Mesendoderm (in vitro differentiated cells): ENCODE measurements at regions not wholly inside any gene's neighbourhood (a gene's known extent, or its start where the extent isn't known, plus 50 kb on each side); places are given as distances from the start of the nearest gene placed in this dataset.

ENCODE experiments used
- DNase-seq: peaks from one replicate; pipeline ENCODE4 v3.0.0; 2013
- H2AK5ac ChIP-seq: 2 replicates; pipeline ENCODE4 v1.6.1; 2013; ENCODE audit warnings: low read length, inconsistent platforms
- H2BK120ac ChIP-seq: 2 replicates; pipeline ENCODE4 v1.6.1; 2013; ENCODE audit warnings: low read depth, mild to moderate bottlenecking, low read length, moderate library complexity, mixed read lengths
- H2BK15ac ChIP-seq: replicated peaks from 2 replicates; pipeline ENCODE4 v1.6.1; 2013; ENCODE audit warnings: low read depth, mild to moderate bottlenecking, moderate library complexity
- H2BK5ac ChIP-seq: 2 replicates; pipeline ENCODE4 v1.6.1; 2013; ENCODE audit warnings: low read length, inconsistent platforms
- H3K18ac ChIP-seq: 2 replicates; pipeline ENCODE4 v1.6.1; 2013; ENCODE audit warnings: mild to moderate bottlenecking, low read length, mixed read lengths
- H3K23ac ChIP-seq: one replicate; pipeline ENCODE4 v1.6.1; 2013; ENCODE audit warnings: low read length
- H3K27ac ChIP-seq: 2 replicates; pipeline ENCODE4 v1.5.1; 2013; ENCODE audit warnings: low read depth, mild to moderate bottlenecking, inconsistent platforms, low read length, moderate library complexity
- H3K27me3 ChIP-seq: 2 replicates; pipeline ENCODE4 v1.6.1; 2013; ENCODE audit warnings: low read length, control low read depth, mild to moderate bottlenecking, inconsistent platforms; ENCODE audit not compliant: insufficient read depth, poor library complexity
- H3K36me3 ChIP-seq: 2 replicates; pipeline ENCODE4 v1.6.1; 2013; ENCODE audit warnings: low read length, inconsistent platforms; ENCODE audit not compliant: control insufficient read depth, insufficient read depth
- H3K4ac ChIP-seq: one replicate; pipeline ENCODE4 v1.6.1; 2013; ENCODE audit warnings: low read depth, mild to moderate bottlenecking, low read length, moderate library complexity
- H3K4me1 ChIP-seq: 2 replicates; pipeline ENCODE4 v1.6.1; 2013; ENCODE audit warnings: low read depth, low read length, inconsistent platforms; ENCODE audit not compliant: control insufficient read depth
- H3K4me2 ChIP-seq: 2 replicates; pipeline ENCODE4 v1.6.1; 2013; ENCODE audit warnings: low read length
- H3K4me3 ChIP-seq: 2 replicates; pipeline ENCODE4 v1.5.1; 2013; ENCODE audit warnings: mild to moderate bottlenecking, low read length
- H3K56ac ChIP-seq: one replicate; pipeline ENCODE4 v1.6.1; 2013; ENCODE audit warnings: low read length
- H3K79me1 ChIP-seq: 2 replicates; pipeline ENCODE4 v1.6.1; 2013; ENCODE audit warnings: low read length, inconsistent platforms
- H3K79me2 ChIP-seq: 2 replicates; pipeline ENCODE4 v1.6.1; 2013; ENCODE audit warnings: mild to moderate bottlenecking, low read length; ENCODE audit not compliant: control insufficient read depth, insufficient read depth
- H3K9ac ChIP-seq: 2 replicates; pipeline ENCODE4 v1.6.1; 2013; ENCODE audit warnings: low read length, inconsistent platforms
- H4K5ac ChIP-seq: one replicate; pipeline ENCODE4 v1.6.1; 2013; ENCODE audit warnings: low read length
- H4K8ac ChIP-seq: one replicate; pipeline ENCODE4 v1.6.1; 2013; ENCODE audit warnings: low read depth, mild to moderate bottlenecking, control low read depth, low read length, moderate library complexity
- WGBS: extraction: QIAGEN DNeasy Blood & Tissue Kit; methylation state at CpG from one replicate; pipeline ENCODE4 v1.1.7; 2013; ENCODE audit warnings: low lambda C conversion rate, missing lambda C conversion rate; ENCODE audit not compliant: insufficient coverage; ENCODE audit errors: extremely low coverage; 5-methylcytosine and 5-hydroxymethylcytosine counted together

DNA sequence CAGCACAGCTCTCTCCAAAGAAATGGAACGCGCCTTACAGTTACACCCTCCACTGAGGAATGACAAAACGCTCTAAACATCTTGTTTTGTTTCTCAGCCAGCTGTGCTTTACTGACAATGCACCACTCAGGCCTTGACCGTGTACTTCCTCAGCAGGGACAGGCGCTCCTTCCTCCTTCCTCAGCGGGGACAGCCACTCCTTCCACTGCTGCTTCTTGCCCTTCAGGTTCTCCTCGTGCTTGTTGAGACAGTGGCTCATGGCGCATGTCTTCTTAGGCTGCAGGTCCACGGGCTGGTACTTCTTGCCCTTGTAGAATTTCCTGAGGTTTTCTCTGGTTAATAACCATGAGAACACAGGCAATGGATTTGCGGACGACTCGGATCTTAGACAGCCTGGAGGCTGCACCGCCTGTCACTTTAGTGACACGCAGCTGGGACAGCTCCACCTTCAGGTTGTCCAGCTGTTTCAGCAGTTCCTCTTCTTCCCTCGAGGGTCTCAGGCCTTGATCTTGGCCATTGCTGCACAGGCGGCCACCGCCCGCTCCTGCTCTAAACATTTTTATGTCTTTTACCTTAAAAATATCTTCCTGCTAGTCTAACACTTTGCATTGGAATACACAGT lies 613.8 kb downstream of the BRD1 start:
- no peak overlapping the region for H3K18ac ChIP-seq
- no peak overlapping the region for H4K5ac ChIP-seq
- no peaks in the 10 kb centered on the region for H3K4me1 ChIP-seq
- no peak overlapping the region for H2BK120ac ChIP-seq
- H2BK15ac ChIP-seq: no peak overlapping the region
- no peaks in the 10 kb centered on the region for H3K79me2 ChIP-seq
- no peak overlapping the region for H3K4me3 ChIP-seq
- DNase-seq: no peak
- H2AK5ac ChIP-seq: no peak overlapping the region
- no peak overlapping the region for H2BK5ac ChIP-seq
- H3K27ac ChIP-seq: no peak overlapping the region
- H3K27me3 ChIP-seq: no peaks in the 10 kb centered on the region
- no peak overlapping the region for H3K4me2 ChIP-seq
- no peaks in the 10 kb centered on the region for H3K36me3 ChIP-seq
- H3K4ac ChIP-seq: no peak overlapping the region
- H3K9ac ChIP-seq: no peak overlapping the region
- no peak overlapping the region for H3K23ac ChIP-seq
- no peak overlapping the region for H4K8ac ChIP-seq
- no peaks in the 10 kb centered on the region for H3K79me1 ChIP-seq
- H3K56ac ChIP-seq: no peak overlapping the region
- no CpG with 5 or more reads among the region's 18 CpGs for WGBS

DNA sequence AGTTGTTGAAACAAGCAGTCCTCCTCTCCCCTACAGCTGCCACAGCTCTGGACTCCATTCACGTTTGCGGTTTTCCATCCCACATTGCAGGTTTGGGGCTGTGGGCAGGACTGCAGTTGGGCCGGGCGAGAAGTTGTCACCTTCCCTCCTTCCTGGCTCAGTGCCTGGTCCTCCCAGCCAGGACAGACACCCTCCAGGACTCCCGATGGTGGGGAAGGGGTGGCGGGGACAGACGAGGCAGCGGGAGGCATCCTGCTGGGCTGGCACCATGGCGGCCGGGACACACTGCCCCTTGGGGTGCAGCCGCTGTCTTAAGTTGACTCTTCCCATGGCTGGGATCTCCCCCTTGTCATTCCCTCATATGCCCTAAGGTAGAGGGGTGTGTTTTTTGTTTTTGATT lies 615.2 kb downstream of the BRD1 start:
- Histone ChIP-seq H3K4me3 (no peak overlapping the region), H3K79me1 (no peaks in the 10 kb centered on the region), H2BK120ac (no peak overlapping the region), H3K79me2 (no peaks in the 10 kb centered on the region), H3K4ac (no peak overlapping the region), H3K9ac (no peak overlapping the region), H2AK5ac (no peak overlapping the region), H2BK15ac (no peak overlapping the region), H3K36me3 (no peaks in the 10 kb centered on the region), H3K4me1 (no peaks in the 10 kb centered on the region), H3K27me3 (no peaks in the 10 kb centered on the region), H4K8ac (no peak overlapping the region), H3K56ac (no peak overlapping the region), H3K18ac (no peak overlapping the region), H2BK5ac (no peak overlapping the region), H3K4me2 (no peak overlapping the region), H3K27ac (no peak overlapping the region), H4K5ac (no peak overlapping the region), H3K23ac (no peak overlapping the region)
- no peak for DNase-seq
- WGBS: no CpG with 5 or more reads among the region's 11 CpGs

DNA sequence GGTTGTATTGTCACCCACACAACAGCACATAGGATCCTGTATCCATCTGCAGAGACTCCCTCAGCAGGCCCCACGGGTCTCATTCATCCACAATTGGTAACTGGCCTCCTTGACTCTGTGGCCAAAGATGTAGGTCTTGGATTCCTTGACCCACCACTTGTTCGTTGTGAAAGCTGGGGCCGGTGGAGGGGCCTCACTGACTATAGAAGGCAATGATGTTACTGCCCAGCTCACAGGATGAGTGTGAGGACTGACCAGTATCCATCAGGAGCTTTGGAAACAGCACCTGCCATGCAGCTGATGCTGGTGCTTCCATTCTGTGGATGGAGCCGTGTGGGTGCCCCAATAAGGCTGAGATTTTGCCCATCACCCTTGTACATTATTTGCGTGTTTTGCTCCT lies 615.7 kb downstream of the BRD1 start:
- Histone ChIP-seq H3K4ac (no peak overlapping the region), H3K18ac (no peak overlapping the region), H2AK5ac (no peak overlapping the region), H3K27me3 (no peaks in the 10 kb centered on the region), H3K36me3 (no peaks in the 10 kb centered on the region), H2BK15ac (no peak overlapping the region), H3K4me2 (no peak overlapping the region), H2BK5ac (no peak overlapping the region), H4K5ac (no peak overlapping the region), H3K27ac (no peak overlapping the region), H3K56ac (no peak overlapping the region), H3K9ac (no peak overlapping the region), H4K8ac (no peak overlapping the region), H3K79me1 (no peaks in the 10 kb centered on the region), H3K4me3 (no peak overlapping the region), H2BK120ac (no peak overlapping the region), H3K23ac (no peak overlapping the region), H3K4me1 (no peaks in the 10 kb centered on the region), H3K79me2 (no peaks in the 10 kb centered on the region)
- no peak for DNase-seq
- WGBS: no CpG with 5 or more reads among the region's 5 CpGs

DNA sequence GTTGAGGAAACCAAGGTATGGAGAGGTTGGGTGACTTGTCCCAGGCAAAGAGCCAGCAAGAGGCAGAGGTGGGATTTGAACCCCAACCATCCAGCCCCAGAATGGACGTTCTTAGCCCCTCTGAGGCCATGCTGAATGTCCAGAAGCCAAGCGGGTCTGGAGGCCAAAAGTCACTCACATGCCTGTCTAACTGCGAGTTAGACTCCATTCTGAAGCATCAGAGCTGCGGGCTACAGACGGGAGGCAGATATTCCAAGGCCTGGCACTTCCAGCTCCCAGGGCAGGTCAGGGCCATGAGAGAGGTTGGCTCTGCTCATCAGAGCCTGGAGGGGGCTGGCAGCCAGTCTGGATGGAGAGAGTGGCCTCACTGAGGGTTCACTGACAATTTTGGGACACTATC lies 616.5 kb downstream of the BRD1 start:
- Histone ChIP-seq H3K23ac (no peak overlapping the region), H3K79me1 (no peaks in the 10 kb centered on the region), H3K56ac (no peak overlapping the region), H4K5ac (no peak overlapping the region), H3K27ac (no peak overlapping the region), H4K8ac (no peak overlapping the region), H3K79me2 (no peaks in the 10 kb centered on the region), H2AK5ac (no peak overlapping the region), H3K18ac (no peak overlapping the region), H3K4ac (no peak overlapping the region), H2BK15ac (no peak overlapping the region), H2BK5ac (no peak overlapping the region), H3K36me3 (no peaks in the 10 kb centered on the region), H2BK120ac (no peak overlapping the region), H3K4me3 (no peak overlapping the region), H3K9ac (no peak overlapping the region), H3K4me1 (no peaks in the 10 kb centered on the region), H3K27me3 (no peaks in the 10 kb centered on the region), H3K4me2 (no peak overlapping the region)
- WGBS: no CpG with 5 or more reads among the region's 5 CpGs
- DNase-seq: no peak

DNA sequence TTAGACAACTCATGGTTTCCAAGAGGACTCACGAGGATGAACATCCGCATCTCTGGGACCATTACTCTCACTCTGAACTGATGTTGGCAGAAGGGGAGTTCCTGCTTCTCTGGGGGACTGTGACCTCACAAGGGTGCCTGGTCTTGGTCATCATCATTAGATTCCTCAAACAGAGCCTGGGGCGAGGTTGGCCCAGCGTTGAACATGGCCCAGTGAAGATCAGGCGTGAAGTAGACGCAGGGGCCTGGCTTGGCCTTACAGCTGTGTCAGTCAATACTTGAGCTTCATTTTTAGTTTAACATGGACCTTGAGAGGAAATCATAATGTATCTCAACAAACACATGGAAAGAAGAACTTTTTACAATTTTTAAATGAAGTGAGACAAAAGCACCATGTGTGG lies 617.1 kb downstream of the BRD1 start:
- Histone ChIP-seq H3K18ac (no peak overlapping the region), H3K79me2 (no peaks in the 10 kb centered on the region), H3K4me2 (no peak overlapping the region), H4K5ac (no peak overlapping the region), H3K4me1 (no peaks in the 10 kb centered on the region), H2BK5ac (no peak overlapping the region), H2AK5ac (no peak overlapping the region), H3K56ac (no peak overlapping the region), H3K4ac (no peak overlapping the region), H2BK15ac (no peak overlapping the region), H2BK120ac (no peak overlapping the region), H3K27me3 (no peaks in the 10 kb centered on the region), H4K8ac (no peak overlapping the region), H3K36me3 (no peaks in the 10 kb centered on the region), H3K4me3 (no peak overlapping the region), H3K9ac (no peak overlapping the region), H3K79me1 (no peaks in the 10 kb centered on the region), H3K23ac (no peak overlapping the region), H3K27ac (no peak overlapping the region)
- WGBS: no CpG with 5 or more reads among the region's 6 CpGs
- DNase-seq: no peak

DNA sequence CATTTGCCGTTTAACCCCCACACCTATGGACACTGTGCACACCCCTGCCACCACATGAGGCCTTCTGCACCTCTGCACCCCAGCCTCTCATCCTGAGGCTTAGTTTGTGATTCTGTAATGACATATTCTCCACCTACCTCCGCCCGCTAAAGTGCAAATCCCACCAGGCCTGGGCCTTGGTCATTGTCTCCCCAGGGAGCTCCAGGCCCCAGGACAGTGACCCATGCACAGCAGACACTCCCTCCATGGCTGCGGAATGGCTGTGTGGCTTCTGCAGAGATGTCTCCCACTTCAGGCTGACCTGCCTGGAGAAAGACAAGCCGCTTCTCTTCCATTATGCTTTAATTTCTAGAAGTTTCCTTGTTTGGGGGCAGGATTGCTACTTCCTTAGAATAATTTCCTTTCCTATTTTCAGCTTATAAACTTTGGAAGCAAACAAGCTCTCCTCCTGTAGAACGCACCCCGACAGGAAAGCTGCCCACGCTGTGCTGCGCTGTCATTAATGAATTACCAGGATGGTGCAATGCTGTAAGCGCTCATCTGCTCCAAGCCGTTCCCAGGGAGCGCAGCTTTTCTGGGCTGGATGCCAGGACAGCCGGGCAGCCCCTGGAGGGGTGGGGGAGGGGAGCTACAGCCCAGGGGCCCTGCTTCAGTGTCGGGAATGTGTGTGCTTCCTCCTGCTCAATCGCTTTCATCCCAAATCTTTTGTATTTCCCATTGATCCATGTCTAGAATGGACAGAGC lies 618.0 kb downstream of the BRD1 start:
- H3K79me1 ChIP-seq: no peaks in the 10 kb centered on the region

More for the DNA sequence above, 618.0 kb downstream of the BRD1 start:
- Histone ChIP-seq H3K4me3 (no peak overlapping the region), H3K56ac (no peak overlapping the region), H4K5ac (no peak overlapping the region), H3K23ac (no peak overlapping the region), H2BK120ac (no peak overlapping the region), H3K18ac (no peak overlapping the region), H3K4ac (no peak overlapping the region), H2AK5ac (no peak overlapping the region), H3K27me3 (no peaks in the 10 kb centered on the region), H3K4me2 (no peak overlapping the region), H3K9ac (no peak overlapping the region), H2BK15ac (no peak overlapping the region), H3K27ac (no peak overlapping the region), H4K8ac (no peak overlapping the region), H3K4me1 (no peaks in the 10 kb centered on the region), H2BK5ac (no peak overlapping the region), H3K79me2 (no peaks in the 10 kb centered on the region), H3K36me3 (no peaks in the 10 kb centered on the region)
- DNase-seq: no peak
- no CpG with 5 or more reads among the region's 15 CpGs for WGBS
